Activated CD4-positive, alpha-beta T cell treated with anti-CD3 and anti-CD28 coated beads for 4 hours (primary cell): ENCODE measurements at regions not wholly inside any gene's neighbourhood (a gene's known extent, or its start where the extent isn't known, plus 50 kb on each side); places are given as distances from the start of the nearest gene placed in this dataset.

Experiments
- DNase-seq, 2 donors: peaks; one replicate each; pipeline ENCODE4 v3.0.0-alpha.2; 2020

DNA sequence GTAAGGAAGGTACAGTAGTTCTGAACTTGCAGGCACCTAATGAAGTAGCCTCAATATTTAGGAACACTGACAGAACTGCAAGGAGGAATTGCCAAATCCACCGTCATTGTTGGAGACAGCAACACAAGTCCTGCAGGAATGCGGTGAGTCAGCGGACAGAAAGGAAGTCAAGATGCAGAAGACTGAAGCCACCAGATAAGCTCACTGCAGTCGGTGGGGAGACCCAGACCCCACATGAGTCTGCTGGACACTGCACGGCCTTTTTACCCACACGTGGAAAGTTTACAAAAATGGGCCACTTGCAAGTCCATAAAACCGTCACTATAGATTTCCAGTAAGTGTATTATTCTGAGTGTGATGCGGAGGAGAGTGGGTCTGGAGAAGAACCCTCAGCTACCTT is 1471.6 kb downstream of the TBC1D22A start:
- DNase-seq: no peak

DNA sequence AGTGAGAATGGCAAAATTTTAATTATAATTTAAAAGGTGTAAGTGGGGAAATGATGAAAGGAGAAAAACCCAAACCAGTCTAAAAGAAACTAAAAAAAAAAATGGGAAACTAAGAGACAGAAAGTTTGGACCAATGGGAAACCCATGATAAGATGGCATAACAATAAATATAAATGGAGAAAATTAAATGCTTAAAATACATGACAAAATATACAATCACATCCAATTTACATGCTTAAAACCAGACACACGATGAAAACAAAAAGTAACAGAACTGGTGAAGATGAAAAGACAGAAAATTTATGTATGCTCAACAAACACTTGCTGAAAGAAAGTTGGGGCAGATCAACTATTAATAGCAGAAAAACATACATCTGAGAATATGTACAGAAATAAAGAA is 1471.1 kb downstream of the TBC1D22A start:
- no peak for DNase-seq

DNA sequence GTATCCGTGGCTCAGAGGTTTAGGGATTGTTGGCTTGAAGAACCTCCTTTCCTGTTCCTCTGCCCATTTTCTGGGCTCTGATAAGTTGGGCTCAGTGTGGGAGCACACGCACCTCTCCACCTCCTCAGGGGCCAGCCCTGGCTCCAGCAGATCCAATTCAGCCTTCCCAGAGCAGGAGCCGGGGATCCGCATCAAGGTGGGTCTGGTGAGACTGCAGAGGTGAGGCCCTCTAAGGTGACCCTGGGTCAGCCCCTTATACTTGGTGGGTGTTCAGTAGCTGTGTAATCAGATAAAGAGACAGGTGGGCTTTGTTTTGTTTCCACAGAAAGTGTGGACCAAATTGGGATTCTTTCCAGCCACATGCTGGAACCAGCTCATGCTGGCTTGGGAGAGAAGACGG is 1466.0 kb downstream of the TBC1D22A start:
- no peak for DNase-seq

DNA sequence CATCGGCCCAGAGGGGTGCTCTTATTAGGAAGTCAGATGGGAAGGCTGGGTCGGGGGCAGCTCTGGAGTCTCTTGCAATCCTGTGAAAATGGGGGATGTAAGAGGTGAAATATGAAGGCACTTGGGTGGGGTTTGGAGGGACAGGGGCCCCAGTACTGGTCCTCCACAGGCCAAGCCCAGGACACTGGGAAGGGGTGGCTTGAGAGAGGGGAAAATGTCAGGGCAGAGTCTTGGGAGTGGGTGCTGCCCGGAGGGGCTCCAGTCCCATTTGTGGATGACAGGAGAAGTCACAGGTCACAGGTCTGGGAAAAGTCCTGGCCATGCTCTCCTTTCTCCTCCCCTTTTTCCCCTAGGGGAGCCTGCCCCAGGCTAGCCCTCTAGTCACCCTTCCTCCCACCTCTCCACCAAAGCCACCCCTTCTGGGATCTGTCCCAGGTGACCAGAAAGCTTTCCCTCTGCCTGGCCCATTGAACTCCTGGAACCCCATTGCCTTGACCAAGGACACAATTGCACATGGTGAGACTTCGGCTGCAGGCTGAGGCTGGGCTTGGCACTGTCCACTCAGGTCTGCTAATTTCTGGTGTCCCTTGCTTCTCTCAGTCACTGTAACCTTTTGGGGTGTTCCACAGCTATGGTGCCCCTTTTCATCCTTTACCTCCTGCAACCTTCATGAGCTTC is 1465.0 kb downstream of the TBC1D22A start:
- DNase-seq: no peak

DNA sequence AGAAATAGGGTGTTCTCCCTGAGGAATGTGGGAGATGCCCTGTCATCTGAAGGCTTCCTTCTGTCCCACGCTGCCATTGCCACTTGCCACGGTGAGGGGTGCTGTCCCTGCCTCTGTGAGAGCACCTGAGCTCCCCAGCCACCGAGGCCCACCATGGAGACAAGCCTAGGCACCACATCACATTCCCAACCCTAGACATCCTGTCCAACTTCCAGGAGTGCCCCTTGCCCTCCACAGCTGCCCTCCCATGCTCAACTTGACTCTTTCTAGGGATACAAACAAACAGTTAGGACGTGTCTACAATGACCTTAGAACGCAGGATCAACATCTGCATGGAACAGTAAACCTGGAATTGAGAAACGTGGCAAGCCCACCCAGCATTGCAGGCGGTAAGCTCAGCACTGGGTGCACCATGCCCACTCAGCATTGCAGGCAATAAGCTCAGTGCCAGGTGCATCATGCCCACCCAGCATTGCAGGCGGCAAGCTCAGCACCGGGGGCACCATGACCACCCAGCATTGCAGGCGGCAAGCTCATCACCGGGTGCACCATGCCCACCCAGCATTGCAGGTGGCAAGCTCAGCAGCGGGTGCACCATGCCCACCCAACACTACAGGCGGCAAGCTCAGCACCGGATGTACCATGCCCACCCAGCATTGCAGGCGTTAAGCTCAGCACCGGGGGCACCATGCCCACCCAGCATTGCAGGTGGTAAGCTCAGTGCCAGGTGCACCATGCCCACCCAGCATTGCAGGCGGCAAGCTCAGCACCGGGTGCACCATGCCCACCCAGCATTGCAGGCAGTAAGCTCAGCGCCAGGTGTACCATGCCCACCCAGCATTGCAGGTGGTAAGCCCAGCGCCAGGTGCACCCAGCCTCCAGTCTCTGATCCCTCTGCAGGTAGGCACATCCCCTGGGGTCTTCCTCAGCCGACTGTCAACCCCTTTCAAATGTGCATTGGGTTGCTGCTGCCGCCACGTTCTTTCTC is 1463.9 kb downstream of the TBC1D22A start:
- DNase-seq: no peak

DNA sequence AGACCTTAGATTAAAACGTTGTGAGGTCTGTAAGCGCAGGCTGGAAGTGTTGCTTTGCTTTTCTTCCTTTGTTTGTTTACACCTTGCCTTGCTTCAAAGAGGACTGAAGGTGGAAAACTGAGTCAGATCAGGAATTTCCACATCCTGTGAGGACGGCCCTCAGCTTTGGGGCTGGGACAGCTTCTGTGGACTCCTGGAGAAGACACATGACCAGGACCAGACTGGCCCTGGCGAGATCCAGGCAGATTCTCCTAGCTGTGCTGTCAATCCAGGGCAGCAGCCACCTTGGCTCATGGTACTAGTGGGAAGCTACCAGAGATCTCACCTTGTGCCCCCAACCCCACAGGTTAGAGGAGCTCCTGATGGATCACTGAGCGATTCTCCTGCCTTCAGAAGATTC is 1461.9 kb downstream of the TBC1D22A start:
- DNase-seq: no peak

DNA sequence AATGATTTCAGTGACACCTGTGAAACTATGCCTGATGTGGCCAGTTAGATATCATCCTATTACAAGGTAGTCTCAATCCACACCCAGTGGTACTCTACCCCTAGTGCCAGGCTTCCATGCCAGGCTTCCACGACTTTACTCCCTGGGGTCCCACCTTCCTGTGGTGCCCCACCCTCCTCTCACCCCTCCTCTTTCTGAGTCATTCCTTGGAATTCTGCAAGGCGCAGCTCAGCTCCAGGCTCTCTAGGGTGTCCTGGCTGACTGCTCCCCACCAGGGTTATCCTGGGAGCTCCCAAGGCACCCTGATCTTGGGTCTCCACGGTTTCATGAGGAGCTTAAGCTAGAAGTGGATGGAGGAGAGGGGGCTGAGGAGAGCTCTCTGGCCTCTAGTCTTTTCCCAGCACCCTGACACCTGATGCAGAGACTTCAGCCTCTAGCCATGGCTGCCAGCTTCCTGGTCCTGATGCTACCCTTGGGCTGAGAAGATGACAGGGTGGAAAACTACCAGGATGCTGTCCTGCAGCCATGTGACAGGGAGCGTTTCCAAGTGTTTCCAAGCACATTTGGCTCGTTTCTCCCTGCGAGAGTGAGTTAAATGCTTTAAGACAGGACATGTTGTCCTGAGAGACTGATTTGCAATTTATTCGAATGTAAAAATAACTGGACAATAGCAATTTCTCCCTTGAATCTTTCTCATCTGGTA is 1461.2 kb downstream of the TBC1D22A start:
- DNase-seq: no peak

DNA sequence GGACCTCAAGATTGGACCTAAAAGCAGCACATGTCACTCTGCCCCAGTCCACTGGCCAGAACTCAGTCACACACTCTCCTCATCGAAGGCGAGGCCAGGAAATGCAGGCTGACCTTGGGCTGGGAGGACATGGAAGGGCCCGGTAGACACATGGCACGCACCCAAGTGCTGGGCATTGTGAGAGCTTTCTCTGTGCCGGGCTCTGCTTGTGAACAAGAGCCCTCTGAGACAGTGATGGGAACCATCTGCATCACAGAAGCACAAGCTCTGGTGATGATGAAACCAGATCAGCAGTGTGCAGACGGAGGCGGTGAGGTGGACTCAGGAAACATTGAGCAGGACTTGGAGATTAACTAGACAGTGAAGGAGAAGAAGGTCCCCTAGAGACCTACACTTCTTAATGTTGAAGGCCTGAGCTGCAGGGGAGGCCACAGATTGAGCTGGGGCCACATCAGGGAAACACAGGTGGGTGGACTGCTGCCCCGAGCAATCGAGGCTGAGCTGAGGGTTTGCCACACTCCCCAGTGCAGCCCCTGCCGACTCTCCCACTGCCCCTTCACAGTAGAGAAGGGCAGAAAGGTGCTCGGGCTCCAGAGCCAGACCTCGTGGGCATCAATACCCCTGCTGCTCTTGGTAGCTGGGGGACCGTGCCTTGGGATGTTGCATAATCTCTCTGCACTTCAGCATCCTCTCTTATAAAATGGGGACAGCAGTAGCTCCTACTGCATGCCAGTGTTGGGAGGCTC is 1460.5 kb downstream of the TBC1D22A start:
- no peak for DNase-seq

DNA sequence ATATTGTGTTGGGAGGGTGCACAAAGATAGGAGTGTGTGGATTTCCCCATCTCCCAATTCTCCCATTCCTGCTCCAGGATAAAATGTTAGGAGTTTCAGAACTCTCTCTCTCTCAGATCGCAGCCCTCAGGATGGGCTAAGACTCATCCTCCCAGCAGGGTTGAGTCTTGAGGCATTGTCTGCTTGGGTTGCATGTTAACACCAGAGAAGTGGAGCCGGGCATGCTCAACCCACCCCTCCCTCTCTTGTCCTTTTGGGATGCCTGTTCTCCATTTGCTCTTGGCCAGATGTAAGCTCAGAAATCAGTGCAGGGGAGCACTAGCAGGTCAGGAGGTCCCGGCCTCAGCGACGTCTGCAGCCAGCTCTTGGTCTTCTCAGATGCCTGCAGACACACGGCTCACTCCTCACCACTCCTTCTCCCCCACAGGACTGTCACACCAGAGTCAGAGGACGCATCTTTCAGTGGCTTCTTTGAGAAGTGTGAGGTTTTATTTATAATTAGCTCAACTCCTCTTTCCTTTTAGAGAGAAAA is 1456.5 kb downstream of the TBC1D22A start:
- DNase-seq: no peak

DNA sequence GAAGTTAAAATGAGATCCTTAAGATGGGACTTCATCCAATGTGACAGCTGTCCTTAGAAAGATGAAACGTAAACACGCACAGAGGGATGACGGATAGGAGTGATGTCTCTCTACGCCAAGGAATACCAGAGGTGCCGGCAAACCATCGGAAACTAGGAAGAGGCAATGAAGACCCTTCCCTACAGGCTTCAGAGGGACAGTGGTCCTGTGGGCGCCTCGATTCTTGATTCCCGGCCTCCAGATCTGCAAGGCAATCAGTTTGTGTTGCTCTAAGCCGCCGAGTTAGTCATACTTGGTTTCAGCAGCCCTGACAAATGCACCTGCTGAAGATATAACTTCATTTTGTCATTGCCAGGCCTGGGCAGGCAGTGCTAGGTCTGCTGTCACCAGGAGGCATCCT is 1455.1 kb downstream of the TBC1D22A start:
- no peak for DNase-seq

DNA sequence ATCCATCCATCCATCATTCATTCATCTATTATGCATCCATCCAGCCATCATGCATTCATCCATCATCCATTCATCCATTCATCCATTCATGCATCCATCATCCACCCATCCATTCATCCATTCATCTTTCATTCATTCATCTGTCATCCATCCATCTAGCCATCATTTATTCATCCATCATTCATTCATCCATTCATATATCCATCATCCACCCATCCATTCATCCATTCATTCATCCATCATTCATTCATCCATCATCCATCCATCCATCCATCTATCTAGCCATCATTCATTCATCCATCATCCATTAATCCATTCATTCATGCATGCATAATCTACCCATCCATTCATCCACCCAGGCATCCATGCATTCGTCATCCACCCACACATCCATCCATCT is 1450.3 kb downstream of the TBC1D22A start:
- no peak for DNase-seq

DNA sequence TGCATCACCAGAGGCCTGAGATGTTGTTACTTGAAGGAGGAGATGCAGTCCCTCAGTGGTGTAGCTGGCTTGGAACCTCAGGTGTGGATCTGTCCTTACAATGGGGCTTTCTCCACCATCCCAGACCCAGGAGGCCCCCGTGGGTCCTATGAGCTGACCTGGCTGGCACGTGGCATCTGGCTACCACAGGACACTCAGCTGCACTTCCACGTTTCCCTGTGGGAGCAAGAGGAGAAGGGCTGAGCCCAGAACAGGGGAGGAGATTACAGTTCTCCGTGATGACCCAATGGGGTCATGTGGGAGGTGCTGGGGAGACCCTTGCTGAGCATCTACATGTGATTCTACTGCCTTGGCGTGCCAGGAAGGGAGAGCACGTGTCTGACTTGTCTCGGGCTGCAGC is 1448.4 kb downstream of the TBC1D22A start:
- no peak for DNase-seq

DNA sequence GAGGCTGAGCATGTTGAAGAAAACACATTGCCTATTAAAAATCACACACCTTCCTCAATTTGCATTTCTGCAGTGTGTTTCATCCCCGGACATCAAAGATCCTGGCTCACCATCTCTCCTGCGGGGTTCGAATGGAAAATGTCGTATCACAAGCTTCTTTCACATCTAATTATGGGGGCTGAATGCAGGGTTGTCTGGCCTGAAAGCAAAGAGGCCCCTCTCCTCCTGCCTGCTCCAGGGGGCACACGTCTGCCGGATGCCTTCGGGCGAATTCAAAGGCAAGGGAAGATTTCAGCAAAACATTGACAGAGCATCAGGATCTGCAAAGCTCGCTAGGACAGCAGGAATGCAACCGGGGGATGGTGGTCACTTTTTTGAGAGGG is 1447.7 kb downstream of the TBC1D22A start:
- DNase-seq: no peak

DNA sequence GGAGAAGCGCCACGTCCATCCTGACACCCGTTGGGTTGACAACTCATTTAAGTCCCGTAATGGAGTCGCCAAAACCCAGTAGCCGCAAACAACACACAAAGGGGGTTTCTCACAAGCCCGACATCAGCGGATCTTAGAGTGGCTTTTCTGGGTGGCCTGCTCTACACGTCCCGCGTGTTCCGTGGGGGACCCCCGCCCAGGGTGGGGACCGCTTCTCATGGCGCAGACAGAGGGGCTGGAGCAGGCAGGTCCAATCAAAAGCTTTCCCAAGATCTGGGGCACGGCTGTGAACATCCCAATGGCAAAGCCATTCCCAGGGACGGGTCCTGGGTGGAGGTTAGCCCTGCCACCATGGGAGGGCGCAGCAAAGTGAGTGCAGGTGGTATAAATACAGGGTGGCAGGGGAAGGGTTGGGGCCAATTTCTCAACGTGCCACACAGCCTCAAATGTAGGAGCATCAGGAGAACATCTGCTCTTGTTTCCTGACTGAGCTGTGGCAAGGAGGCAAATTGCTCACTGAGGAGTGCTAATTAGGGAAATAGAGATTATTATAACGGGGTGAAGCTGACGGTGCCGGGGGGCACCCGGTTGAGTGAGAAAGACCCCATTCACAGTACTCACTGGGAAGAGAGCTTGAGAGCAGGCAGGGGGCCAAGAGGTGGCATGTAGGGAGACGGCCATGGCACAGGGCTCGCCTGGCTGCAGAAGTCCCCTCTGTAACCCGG is 1447.2 kb downstream of the TBC1D22A start:
- no peak for DNase-seq

DNA sequence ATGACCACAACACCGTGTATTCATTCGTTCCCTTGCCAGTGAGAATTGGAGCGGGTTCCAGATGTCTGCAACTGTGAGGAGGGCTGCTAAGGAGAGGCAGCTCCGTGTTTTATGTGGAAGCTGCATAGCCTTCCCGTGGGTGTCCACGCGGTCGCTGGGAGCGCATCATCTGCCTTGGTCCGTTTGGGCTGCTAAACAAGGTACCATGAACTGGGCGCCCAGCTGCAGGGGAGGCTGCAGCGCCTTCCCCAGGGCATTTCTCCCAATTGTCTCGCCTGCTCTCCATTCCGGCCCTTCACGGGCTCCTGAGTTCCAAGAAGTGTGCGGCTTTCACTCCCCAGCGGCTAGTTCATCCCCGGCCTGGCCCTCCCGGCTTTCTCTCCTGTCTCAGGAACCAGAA is 1446.4 kb downstream of the TBC1D22A start:
- DNase-seq: no peak

DNA sequence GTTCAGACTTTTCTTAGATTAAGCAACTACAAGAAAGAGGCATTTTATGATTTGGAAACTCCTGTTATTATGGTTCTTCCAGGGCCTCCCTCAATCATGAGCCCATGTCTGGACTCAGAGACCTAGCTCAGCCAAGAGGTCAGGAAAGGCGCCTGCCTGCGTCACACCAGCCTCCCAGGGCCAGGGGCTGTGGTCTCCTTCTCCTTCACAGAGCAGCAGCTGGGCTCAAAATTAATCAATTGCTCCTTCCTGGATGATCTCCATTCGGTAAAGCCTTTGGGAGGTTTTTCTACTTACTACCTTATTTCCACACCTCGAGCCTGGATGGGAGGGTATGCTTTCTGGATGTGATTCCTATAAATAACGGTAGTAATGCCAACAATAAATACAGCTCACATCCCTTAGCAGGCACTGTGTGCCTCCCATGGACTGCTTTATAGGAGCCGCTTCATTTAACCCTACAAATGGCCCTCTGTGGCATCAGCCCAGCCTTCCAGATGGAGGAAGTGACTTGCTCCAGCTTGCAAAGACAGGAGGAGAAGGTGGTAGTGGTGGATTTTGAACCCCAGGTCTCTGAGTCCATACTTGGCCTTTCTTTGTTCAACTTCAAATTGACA is 1445.6 kb downstream of the TBC1D22A start:
- no peak for DNase-seq

DNA sequence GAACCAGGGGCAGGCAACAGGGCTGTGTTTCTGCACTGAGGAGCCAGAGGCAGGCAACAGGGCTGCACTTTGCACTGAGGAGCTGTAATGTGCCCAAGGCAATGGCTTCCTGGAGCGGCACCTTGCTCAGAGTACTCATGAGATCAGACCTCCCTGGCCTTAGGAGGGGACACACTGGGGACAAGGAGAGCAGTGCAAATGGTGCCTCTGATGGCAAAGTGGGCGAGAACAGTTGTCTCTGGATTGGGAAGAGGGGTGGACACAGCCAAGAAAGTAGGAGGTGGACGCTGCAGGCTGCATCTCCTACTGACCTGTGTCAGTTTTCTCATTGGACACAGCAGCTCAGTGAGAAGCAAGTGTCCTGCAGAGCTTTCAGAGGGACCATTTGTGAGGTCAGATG is 1443.3 kb downstream of the TBC1D22A start:
- DNase-seq: no peak

DNA sequence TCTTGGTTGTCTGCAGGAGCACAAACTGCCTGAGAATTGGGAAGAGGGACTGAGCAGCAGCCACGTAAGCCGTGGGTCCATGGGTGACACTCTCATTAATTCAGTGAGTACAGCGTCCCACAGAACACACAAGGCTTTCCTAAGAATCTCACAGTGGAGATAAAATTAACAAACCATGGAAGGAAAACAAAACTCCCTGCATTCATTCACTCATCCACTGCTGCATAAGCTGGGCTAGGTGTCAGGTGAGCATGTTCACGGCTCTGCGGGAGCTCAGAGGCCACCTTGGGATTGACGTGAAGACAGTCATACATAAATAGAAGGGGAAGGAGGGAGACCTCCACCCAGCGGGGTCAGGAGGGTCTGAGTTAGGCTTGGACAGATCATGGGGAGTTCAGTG is 1442.7 kb downstream of the TBC1D22A start:
- no peak for DNase-seq

DNA sequence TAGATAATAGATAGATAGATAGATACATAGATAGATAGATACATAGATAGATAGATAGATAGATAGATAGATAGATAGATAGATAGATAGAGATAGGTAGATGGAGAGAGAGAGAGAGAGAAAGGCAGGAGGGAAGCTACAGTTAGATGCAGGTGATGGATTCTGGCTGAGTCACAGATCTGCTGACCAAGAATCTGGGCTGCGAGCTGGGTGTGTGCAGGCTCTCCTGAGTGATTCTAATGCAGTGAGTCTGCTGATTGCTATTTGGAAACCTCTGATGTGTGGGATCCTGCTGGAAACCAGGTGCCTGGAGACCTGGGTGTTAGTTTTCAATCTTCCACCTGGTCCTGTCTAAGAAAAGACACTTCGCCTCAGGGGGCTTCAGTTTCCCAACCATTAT is 1441.8 kb downstream of the TBC1D22A start:
- DNase-seq: no peak

DNA sequence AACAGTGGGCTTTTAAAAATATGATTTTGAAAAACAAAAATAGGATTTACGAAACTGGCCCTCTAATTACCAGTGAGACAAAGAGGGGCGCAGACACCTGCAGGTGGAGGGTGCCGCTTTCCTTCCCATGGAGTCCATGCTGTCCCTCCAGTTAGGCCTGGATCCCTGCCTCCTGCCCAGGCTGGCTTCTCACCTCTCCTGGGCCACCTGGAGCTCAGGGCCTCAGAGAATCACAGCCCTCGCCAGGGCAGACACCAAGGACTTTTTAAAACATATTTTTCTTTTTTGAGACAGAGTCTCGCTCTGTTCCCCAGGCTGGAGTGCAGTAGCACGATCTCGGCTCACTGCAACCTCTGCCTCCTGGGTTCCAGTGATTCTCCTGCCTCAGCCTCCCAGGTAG is 1437.2 kb downstream of the TBC1D22A start:
- no peak for DNase-seq
